Osteocyte (in vitro differentiated cells): ENCODE measurements at regions not wholly inside any gene's neighbourhood (a gene's known extent, or its start where the extent isn't known, plus 50 kb on each side); places are given as distances from the start of the nearest gene placed in this dataset.
A peak's percentile ranks its signal among the peaks of the same experiment; 100 is the strongest.

Experiments used
- DNase-seq: peaks from one replicate; pipeline ENCODE4 v3.0.0; 2021; ENCODE audit warnings: mixed read lengths; ENCODE audit not compliant: unreplicated experiment; ENCODE audit errors: extremely low spot score
- H3K27ac Mint-ChIP-seq: one replicate; pipeline ENCODE4 v1.8.0; 2021; ENCODE audit warnings: mild to moderate bottlenecking, mixed read lengths; ENCODE audit not compliant: unreplicated experiment
- H3K27me3 Mint-ChIP-seq: one replicate; pipeline ENCODE4 v1.8.0; 2021; ENCODE audit warnings: mixed read lengths; ENCODE audit not compliant: unreplicated experiment
- H3K36me3 Mint-ChIP-seq: one replicate; pipeline ENCODE4 v1.8.0; 2021; ENCODE audit warnings: mixed read lengths; ENCODE audit not compliant: unreplicated experiment
- H3K4me1 Mint-ChIP-seq: one replicate; pipeline ENCODE4 v1.8.0; 2021; ENCODE audit warnings: mixed read lengths; ENCODE audit not compliant: unreplicated experiment
- H3K4me3 Mint-ChIP-seq: one replicate; pipeline ENCODE4 v1.8.0; 2021; ENCODE audit warnings: mild to moderate bottlenecking, moderate library complexity, mixed read lengths; ENCODE audit not compliant: unreplicated experiment
- H3K9me3 Mint-ChIP-seq: one replicate; pipeline ENCODE4 v1.8.0; 2021; ENCODE audit warnings: mixed read lengths; ENCODE audit not compliant: unreplicated experiment
- TF ChIP-seq, protein P1 (sequence below): fragments of 200-600 bp; sonication (generic); IDR thresholded peaks from 2 replicates; pipeline ENCODE4 v1.5.0; 2021; ENCODE audit warnings: antibody characterized with exemption, mild to moderate bottlenecking, moderate library complexity

DNA sequence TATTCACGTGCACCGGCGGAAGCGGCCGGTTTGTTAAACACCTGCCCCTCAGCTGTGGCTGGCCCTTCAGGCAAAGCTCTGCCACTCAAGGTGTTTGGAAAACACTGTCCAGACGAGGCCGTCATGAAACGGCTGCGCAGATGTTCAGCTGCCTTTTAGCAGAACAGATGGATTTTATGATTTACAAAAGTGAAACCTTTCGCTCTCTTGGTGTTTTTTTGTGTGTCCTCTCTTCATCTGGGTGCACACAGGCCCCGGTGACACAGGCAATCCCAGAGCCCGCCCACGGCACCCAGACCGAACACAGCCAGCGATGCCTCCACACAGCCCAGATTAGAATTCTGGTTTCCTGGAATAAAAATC, 397.0 kb downstream of the SMOC2 start:
- H3K9me3 Mint-ChIP-seq: no peaks in the 10 kb centered on the region
- TF ChIP-seq, protein P1, sequence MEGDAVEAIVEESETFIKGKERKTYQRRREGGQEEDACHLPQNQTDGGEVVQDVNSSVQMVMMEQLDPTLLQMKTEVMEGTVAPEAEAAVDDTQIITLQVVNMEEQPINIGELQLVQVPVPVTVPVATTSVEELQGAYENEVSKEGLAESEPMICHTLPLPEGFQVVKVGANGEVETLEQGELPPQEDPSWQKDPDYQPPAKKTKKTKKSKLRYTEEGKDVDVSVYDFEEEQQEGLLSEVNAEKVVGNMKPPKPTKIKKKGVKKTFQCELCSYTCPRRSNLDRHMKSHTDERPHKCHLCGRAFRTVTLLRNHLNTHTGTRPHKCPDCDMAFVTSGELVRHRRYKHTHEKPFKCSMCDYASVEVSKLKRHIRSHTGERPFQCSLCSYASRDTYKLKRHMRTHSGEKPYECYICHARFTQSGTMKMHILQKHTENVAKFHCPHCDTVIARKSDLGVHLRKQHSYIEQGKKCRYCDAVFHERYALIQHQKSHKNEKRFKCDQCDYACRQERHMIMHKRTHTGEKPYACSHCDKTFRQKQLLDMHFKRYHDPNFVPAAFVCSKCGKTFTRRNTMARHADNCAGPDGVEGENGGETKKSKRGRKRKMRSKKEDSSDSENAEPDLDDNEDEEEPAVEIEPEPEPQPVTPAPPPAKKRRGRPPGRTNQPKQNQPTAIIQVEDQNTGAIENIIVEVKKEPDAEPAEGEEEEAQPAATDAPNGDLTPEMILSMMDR: no peak
- H3K4me1 Mint-ChIP-seq: peaks cover 51% of the 10 kb centered on the region
- H3K4me3 Mint-ChIP-seq: peak overlapping the region; percentile 31
- DNase-seq: no peak
- peak overlapping the region; percentile 32 for H3K27ac Mint-ChIP-seq
- H3K27me3 Mint-ChIP-seq: peaks cover 13% of the 10 kb centered on the region
- no peaks in the 10 kb centered on the region for H3K36me3 Mint-ChIP-seq

DNA sequence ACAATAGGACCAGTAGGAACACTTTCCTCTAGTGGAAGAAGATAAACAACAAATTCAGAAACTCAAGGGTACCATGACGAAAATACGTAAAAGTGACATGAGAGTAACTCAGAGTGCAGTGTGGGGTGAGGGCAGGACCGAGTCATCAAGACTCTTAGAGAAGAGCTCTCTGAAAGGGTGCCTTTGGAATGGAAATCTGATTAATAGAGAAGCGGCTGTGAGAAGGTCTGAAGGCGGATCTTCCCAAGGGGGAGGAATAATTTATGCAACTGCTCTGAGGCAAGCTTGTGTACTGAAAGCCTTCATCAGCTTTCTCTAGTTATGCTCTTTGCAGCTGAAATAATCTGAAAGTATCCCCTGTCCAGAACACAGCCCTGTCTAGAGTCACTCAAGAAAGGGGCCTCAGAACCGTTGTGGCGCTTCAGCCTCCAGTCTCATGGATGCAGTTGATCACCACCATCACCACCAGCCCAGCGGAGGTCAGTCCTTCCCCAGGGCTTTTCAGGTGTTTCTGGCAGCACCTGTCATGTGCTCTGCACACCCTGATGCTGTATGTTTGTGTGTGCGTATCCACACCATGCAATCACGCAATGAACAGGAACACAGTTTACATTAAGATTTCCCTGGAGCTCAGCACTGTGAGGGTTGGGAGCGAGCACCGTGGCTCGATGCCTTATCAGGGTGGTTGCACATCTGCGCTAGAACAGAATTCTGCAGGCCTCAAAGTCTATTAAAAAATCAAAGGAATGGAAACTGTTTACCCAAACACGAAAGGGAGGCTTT, 396.5 kb downstream of the SMOC2 start:
- H3K36me3 Mint-ChIP-seq: no peaks in the 10 kb centered on the region
- TF ChIP-seq, protein P1: no peak
- peak overlapping the region; percentile 66 for H3K27ac Mint-ChIP-seq
- no peak for DNase-seq
- peaks cover 13% of the 10 kb centered on the region for H3K27me3 Mint-ChIP-seq
- H3K4me3 Mint-ChIP-seq: no peak overlapping the region
- H3K9me3 Mint-ChIP-seq: no peaks in the 10 kb centered on the region
- H3K4me1 Mint-ChIP-seq: peaks cover 55% of the 10 kb centered on the region

DNA sequence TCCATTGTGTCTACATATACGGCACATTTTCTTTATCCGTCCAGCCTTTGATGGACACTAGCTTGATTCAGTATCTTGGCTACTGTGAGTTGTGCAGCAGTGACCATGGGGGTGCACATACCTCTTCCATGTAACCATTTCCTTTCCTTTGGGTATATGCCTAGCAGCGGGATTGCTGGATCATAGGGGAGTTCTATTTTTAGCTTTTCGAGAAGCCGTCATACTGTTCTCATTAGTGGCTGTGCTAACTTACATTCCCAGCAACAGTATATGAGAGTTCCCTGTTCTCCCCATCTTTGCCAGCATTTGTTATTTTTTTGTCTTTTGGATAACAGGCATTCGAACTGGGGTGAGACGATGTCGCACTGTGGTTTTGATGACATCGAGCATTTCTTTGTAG, 395.0 kb downstream of the SMOC2 start:
- peaks cover 60% of the 10 kb centered on the region for H3K4me1 Mint-ChIP-seq
- H3K4me3 Mint-ChIP-seq: no peak overlapping the region

DNA sequence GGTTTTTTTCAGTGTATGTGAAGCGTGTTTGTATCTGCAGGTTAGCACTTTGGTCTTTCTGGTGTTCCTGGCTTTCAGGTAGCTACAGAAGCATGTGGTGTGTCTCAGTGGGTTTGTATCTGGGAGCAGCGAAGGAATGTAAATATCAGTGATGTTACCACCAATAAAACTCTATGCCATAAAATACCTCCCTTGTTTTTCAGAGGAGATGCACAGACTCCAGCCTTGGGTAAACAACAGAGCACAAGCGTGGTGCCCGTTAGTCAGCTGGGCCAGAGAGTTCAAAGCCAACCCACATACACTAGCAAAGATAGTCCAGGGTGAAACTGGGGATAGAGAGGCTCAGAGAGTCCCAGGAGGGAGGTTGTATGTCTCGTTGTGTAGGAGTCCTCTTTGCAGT, 393.8 kb downstream of the SMOC2 start:
- H3K36me3 Mint-ChIP-seq: no peaks in the 10 kb centered on the region
- peaks cover 61% of the 10 kb centered on the region for H3K4me1 Mint-ChIP-seq
- H3K27ac Mint-ChIP-seq: no peak overlapping the region
- H3K4me3 Mint-ChIP-seq: no peak overlapping the region
- TF ChIP-seq, protein P1: no peak
- no peak for DNase-seq
- H3K27me3 Mint-ChIP-seq: peaks cover 13% of the 10 kb centered on the region
- H3K9me3 Mint-ChIP-seq: no peaks in the 10 kb centered on the region

More for the DNA sequence above, 395.0 kb downstream of the SMOC2 start:
- H3K27ac Mint-ChIP-seq: peak overlapping the region; percentile 66
- TF ChIP-seq, protein P1: no peak
- H3K9me3 Mint-ChIP-seq: no peaks in the 10 kb centered on the region
- H3K27me3 Mint-ChIP-seq: peaks cover 13% of the 10 kb centered on the region
- no peaks in the 10 kb centered on the region for H3K36me3 Mint-ChIP-seq
- DNase-seq: no peak

DNA sequence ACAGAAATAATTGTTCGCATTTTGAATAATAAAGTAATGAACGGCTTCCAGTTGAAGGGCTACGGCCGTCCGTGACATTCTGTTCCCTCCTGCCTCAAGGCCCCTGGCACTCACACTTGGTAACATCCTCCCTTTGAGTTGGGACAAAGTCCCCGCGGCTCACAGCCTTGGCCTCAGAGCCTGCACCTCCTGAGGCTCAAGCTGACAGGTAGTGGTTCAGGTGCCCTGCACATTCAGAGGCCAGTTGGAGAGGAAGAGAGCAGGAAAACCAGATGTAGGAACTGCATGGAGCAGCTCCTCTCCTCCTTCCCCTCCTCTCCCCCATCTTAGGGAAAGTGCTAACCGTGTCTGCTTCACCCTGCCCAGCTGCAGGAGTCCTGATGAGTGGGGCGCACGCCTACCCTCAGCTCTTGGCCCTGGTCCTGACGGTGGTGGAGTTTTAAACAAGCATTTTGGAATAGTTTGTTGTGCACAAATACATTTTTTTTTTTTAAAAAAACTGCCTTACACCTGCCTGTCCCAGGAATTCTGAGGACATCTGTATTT, 393.1 kb downstream of the SMOC2 start:
- H3K27me3 Mint-ChIP-seq: peaks cover 8% of the 10 kb centered on the region
- TF ChIP-seq, protein P1: no peak
- no peak overlapping the region for H3K27ac Mint-ChIP-seq
- H3K36me3 Mint-ChIP-seq: no peaks in the 10 kb centered on the region
- H3K9me3 Mint-ChIP-seq: no peaks in the 10 kb centered on the region
- no peak overlapping the region for H3K4me3 Mint-ChIP-seq
- DNase-seq: no peak
- H3K4me1 Mint-ChIP-seq: peaks cover 68% of the 10 kb centered on the region
